HG03457 (cell line): ENCODE measurements at regions not wholly inside any gene's neighbourhood (a gene's known extent, or its start where the extent isn't known, plus 50 kb on each side); places are given as distances from the start of the nearest gene placed in this dataset.
A peak's percentile ranks its signal among the peaks of the same experiment; 100 is the strongest.

ENCODE experiments used
- ATAC-seq: cut with Tn5 transposase; IDR thresholded peaks from one replicate; pipeline ENCODE4 v1.9.1; 2021; ENCODE audit warnings: moderate number of reproducible peaks; ENCODE audit not compliant: unreplicated experiment

GRCh38 chr5:108650997-108651396, 96.7 kb upstream of the FER start:
- ATAC-seq = no peak

- no peak for ATAC-seq
Measured at GRCh38 chr5:108649646-108650045, 98.1 kb upstream of the FER start.

DNA sequence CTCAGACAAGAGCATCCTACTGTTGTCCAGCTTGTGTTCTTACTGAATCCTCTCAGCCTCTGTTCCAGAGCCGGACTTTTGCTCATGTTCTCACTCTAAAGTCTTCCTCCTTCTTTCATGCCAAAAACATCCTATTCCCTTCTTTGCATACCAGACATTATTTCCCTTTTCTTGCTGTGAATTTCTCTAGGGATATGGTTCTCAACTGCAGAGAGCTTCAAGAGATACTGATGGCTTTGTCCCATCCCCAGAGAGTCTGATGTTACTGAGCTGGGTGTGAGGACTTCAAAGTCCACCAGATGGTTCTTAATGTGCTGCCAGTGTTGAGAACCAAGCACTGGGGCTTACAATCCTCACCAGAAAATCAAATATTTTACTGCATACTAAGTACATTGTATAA, 98.6 kb upstream of the FER start:
- ATAC-seq = no peak

GRCh38 chr5:108642170-108642906, 105.4 kb upstream of the FER start:
- peak; percentile 99 for ATAC-seq

GRCh38 chr5:108641596-108641995, 106.1 kb upstream of the FER start:
- no peak for ATAC-seq

- no peak for ATAC-seq
Measured at GRCh38 chr5:108639366-108639765, 108.3 kb upstream of the FER start.

DNA sequence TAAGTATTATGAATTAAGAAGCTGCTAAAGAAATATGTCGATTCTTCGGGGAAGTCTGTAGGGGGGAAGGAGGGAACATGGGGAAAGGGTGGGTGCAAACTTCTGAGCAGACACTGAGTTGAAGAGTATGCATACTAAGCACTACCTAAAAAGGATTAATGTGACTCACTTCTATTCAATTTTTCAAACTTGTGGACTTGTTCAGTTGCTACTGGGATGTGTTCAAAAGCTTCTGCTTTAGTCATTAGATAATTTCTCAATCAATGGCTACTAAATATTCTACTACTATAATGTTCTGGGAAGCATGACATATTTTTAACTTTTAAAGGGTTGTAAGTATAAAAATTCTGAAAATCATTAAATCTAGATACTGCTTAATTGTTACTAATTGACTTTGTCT, 109.7 kb upstream of the FER start:
- ATAC-seq = no peak

DNA sequence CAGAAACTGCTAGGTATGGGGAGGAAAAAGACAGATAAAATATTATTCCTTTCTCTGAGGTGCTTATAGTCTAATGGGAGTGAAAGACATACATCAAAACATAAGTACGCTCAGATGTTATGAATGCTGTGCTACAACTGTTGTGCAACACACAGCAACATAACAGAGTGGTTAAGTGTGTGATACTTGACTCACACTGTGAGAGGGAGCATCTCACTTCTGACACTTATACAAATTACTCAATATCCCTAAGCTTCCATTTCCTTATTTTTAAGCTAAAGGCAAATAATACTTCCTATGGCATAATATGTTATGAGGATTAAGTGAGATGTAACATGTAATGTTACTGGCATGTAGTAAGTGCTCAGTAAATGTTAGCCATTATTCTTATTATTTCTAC, 110.6 kb upstream of the FER start:
- no peak for ATAC-seq

DNA sequence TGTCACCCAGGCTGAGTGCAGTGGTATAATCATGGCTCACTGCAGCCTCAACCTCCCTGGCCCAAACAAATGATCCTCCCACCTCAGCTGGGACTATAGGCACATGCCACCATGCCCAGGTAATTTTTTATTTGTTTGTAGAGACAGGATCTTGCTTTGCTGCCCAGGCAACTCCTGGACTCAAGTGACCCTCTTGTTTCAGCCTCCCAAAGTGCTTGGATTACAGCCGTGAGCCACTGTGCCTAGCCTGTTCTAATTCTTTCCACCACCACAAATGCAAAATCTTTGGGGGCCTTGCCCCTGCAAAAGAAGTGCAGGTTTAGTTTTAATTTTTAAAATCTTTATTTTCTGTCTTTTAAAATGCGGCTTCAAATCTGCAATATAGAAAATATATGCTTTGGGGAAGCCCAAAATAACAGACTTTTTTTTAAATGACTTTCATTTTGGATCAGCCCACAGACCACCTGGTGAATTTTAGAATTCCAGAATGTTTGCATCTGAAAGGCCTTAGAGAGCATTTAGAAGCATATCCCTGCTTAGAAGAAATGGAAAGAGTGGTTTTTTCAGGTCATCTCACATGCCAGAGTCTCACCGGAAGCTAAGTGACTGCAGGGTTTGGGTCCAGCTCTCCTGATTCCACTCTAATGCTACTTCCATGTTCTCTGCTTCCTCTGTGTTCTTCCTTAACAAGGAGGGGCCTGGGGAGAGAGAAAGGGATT, 111.4 kb upstream of the FER start:
- no peak for ATAC-seq

DNA sequence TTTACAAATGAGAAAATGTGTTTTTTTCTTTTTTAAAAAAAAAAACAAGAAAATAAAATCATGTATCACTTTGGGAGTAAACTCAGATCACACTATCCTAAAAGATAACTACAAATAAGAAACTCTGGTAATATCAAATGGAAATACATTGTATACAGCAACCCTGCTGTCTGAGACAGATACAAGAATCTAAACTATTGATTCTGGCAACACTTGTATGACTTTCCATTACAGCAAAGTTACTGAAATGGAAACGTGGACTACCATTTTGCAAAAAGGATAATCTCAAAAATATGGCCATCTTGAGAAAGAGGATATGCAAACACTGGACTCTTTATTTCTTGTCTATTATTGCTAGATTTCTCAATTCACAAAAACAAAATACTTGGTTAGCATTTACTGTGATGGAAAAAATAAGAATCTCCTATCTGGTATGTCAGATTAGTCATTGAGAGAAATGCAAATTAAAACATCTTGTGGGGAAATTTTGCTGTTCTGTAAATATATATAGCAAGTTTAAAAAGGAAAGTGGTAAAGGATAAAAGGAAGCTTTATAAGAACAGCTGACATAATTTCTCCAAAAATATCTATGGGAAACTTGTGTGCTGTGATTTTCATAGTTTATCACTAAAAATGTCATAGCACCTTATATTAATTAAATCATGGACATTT, 112.9 kb upstream of the FER start:
- peak; percentile 69 for ATAC-seq

DNA sequence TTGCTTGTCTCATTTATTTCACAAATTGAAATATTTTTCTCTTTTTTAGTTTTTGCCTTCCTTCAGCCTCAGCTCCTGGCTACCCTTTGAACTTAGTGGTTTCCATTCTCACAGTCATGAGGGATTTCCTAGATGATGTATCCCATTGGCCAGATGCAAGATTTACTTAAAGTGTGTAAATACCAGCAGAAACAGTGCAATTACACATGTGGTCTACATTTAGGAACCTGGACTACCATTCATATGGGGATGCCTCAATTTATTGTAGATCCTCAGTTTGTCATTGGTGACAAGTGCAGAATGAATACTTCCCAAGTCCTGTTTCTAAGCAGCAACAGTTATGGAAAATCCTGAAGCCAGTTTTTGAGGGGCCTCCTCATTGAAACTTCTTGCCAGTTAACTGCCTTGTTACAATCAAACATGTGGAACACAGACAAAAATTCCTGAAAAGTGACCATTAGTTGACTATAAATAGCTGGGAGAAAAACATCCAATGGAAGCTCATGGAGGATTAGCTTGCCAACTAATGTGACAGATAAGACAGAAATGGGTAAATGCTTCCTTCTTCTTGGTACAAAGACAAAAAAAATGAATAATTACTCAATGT, 113.6 kb upstream of the FER start:
- no peak for ATAC-seq

DNA sequence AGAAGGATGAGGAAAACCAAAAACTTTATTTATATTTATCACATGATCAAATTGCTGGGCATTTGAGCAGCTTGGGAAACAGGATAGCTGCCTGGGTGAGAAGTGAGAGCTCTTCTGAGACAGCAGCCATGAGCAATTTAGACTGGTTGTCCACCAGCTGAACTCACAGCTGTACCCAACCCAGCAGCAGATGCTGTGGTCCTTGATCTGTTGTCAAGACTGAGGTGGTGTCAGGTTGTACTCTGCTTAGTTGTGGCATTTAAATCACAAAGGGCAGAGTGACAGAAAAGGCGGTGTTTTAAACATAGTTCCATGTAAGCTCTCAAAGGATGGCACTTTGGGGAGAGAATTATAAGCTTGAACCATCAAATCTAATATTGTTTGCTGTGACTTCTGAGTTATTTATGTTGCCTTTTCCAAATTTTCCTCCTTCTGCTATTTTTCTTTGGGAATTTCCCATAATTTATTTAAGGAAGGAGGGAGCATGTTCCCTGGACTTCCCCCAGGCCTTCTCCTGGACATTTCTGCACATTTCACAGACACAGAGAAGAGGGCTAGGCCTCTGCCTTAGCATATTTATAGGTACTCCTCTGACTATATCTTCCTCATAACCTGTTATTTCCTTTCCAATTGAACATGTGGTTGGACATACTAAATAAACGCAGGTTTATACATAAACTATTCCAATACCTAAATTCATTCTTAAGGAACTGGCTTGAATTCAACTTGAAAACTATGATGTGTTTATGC, 117.7 kb upstream of the FER start:
- no peak for ATAC-seq

- no peak for ATAC-seq
Measured at GRCh38 chr5:108625654-108626053, 122.0 kb upstream of the FER start.

- no peak for ATAC-seq
Measured at GRCh38 chr5:108623826-108624225, 123.9 kb upstream of the FER start.

DNA sequence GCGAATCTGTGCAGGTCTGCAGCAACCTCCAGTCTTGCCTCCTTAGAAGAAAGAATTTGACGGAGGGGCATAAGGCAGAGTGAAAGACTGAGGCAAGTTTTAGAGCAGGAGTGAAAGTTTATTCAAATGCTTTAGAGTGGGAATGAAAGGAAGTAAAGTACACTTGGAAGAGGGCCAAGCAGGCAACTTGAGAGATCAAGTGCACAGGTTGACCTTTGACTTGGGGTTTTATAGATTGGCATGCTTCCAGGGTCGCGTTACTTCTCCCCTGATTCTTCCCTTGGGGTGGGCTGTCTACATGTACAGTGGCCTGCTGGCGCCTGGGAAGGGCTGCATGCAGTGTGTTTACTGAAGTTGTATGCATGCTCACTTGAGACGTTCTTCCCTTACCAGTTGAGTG, 127.2 kb upstream of the FER start:
- ATAC-seq = no peak

- no peak for ATAC-seq
Measured at GRCh38 chr5:108619815-108620214, 127.9 kb upstream of the FER start.

DNA sequence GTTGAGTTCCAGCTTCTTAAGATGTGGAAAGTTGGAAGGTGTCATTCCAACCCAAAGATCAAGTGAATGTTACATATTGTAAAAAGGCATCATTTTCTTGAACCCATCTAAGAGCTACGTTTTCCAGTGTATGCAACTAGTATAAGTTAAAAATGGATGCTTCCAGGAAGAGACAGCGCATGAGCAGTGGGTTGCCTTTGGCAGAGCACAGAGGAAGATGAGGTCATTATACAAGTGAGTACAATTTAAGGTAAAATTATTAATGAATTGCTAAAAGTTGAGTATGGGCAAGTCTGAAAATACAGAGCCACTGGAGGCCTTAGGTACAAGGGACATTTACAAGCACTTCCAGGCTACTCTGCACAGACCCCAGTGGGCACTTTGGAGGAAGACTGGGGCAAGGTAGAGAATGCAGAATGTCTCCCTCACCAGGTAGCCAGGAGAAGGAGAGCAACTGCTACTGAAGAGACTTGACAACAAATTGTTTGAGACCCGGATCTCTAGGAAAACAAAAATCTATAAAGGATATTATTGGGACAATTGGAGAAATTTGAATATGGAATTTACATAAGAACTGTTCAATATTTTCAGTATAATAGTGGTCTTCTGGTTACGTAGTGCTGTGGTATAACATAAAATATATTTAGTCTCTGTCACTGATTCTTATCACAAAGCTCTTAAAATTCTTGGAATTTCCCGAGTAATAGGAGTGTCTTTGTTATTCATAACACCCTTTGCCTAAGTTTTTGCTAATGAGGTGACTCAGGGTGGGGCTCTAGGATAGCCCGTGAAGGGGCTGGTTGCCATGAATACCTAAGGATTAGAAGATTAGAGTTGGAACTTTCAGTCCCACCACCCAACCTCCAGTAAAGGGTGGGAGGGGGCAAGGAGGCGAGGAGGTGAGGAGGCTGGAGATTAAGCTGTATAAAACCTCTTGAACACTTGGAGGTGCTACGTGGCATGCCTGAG, 129.9 kb upstream of the FER start:
- no peak for ATAC-seq

- ATAC-seq = no peak
Measured at GRCh38 chr5:108615216-108615615, 132.5 kb upstream of the FER start.

GRCh38 chr5:108607421-108607820, 140.3 kb upstream of the FER start:
- no peak for ATAC-seq

GRCh38 chr5:108606185-108606584, 141.5 kb upstream of the FER start:
- no peak for ATAC-seq
